Keratinocyte (primary cell): ENCODE measurements at regions not wholly inside any gene's neighbourhood (a gene's known extent, or its start where the extent isn't known, plus 50 kb on each side); places are given as distances from the start of the nearest gene placed in this dataset.

Source experiments
- DNase-seq: peaks from one replicate; pipeline ENCODE4 v3.0.0-alpha.2; 2011; ENCODE audit warnings: low read depth, missing footprints, low spot score
- FAIRE-seq: peaks from 2 replicates; lab custom pipeline; 2011; peaks lifted over from hg19 to GRCh38; lab: Jason Lieb, UNC
- H2AFZ ChIP-seq: 2 replicates; pipeline ENCODE4 v1.6.0; 2012; ENCODE audit warnings: low read length, control low read depth, inconsistent platforms; ENCODE audit not compliant: control insufficient read depth
- H3K27ac ChIP-seq: 2 replicates; pipeline ENCODE4 v1.5.1; 2011; ENCODE audit warnings: low read length; ENCODE audit not compliant: control insufficient read depth, insufficient read depth
- H3K27me3 ChIP-seq: 3 replicates; pipeline ENCODE4 v1.6.0; 2011; ENCODE audit warnings: low read length; ENCODE audit not compliant: control insufficient read depth, insufficient read depth; ENCODE audit errors: extremely low read depth
- H3K36me3 ChIP-seq, 2 experiments: 2 replicates in 1 of 2; 3 replicates in 1 of 2; pipeline ENCODE4 v1.5.1; 2011; ENCODE audit warnings: low read length in 2 of 2, mild to moderate bottlenecking in 1 of 2; ENCODE audit not compliant: control insufficient read depth in 2 of 2, insufficient read depth in 2 of 2; ENCODE audit errors: extremely low read depth in 1 of 2
- H3K4me1 ChIP-seq: 3 replicates; pipeline ENCODE4 v1.5.1; 2011; ENCODE audit warnings: low read length; ENCODE audit not compliant: control insufficient read depth, insufficient read depth; ENCODE audit errors: extremely low read depth
- H3K4me2 ChIP-seq: 3 replicates; pipeline ENCODE4 v1.6.0; 2011; ENCODE audit warnings: low read depth, low read length; ENCODE audit not compliant: control insufficient read depth, insufficient read depth; ENCODE audit errors: extremely low read depth
- H3K4me3 ChIP-seq, 3 experiments: fragments of 200-600 bp in 1 of 3; sonication (generic) in 1 of 3; 2 replicates in 2 of 3; 3 replicates in 1 of 3; pipeline ENCODE4 v1.5.1; 2011 to 2016; ENCODE audit warnings: low read length in 3 of 3, mild to moderate bottlenecking in 3 of 3, control low read depth in 2 of 3, inconsistent platforms in 1 of 3, low read depth in 1 of 3, mixed read lengths in 1 of 3, mixed run types in 1 of 3, moderate library complexity in 1 of 3; ENCODE audit not compliant: control insufficient read depth in 2 of 3, insufficient read depth in 2 of 3; ENCODE audit errors: extremely low read depth in 1 of 3
- H3K79me2 ChIP-seq: 2 replicates; pipeline ENCODE4 v1.6.0; 2012; ENCODE audit warnings: low read length; ENCODE audit not compliant: control insufficient read depth, insufficient read depth
- H3K9ac ChIP-seq: 3 replicates; pipeline ENCODE4 v1.6.0; 2011; ENCODE audit warnings: low read length; ENCODE audit not compliant: control insufficient read depth, insufficient read depth; ENCODE audit errors: extremely low read depth
- H3K9me1 ChIP-seq: 3 replicates; pipeline ENCODE4 v1.6.0; 2011; ENCODE audit warnings: low read length; ENCODE audit not compliant: control insufficient read depth, insufficient read depth; ENCODE audit errors: extremely low read depth
- H3K9me3 ChIP-seq: 2 replicates; pipeline ENCODE4 v1.5.1; 2012; ENCODE audit warnings: low read depth, low read length; ENCODE audit not compliant: control insufficient read depth
- H4K20me1 ChIP-seq: 3 replicates; pipeline ENCODE4 v1.6.0; 2011; ENCODE audit warnings: low read length; ENCODE audit not compliant: control insufficient read depth, insufficient read depth; ENCODE audit errors: extremely low read depth
- EZH2 ChIP-seq: IDR thresholded peaks from one replicate; pipeline ENCODE4 v1.6.1; 2012; ENCODE audit warnings: inconsistent platforms, mild to moderate bottlenecking, low read length, moderate library complexity
- dilution Hi-C: fragments of 300-500 bp; cut with MboI; formaldehyde crosslinking; loops from one replicate; pipeline ENCODE4 v1.7.0; 2020; ENCODE audit warnings: low sequenced_read_pairs; ENCODE audit not compliant: extremely low pct_ligation_motif_present
- TF ChIP-seq, protein P1 (sequence below), 3 experiments: IDR thresholded peaks in 1 of 3; conservative IDR thresholded peaks in 1 of 3; optimal IDR thresholded peaks in 1 of 3; 2 replicates in 2 of 3; 3 replicates in 1 of 3; pipeline versions ENCODE3 to v1.5.1; 2011; ENCODE audit warnings: low read length in 3 of 3, mild to moderate bottlenecking in 3 of 3, moderate library complexity in 2 of 3, control low read depth in 1 of 3, inconsistent platforms in 1 of 3; ENCODE audit not compliant: insufficient read depth in 2 of 3; ENCODE audit errors: extremely low read depth in 1 of 3

DNA sequence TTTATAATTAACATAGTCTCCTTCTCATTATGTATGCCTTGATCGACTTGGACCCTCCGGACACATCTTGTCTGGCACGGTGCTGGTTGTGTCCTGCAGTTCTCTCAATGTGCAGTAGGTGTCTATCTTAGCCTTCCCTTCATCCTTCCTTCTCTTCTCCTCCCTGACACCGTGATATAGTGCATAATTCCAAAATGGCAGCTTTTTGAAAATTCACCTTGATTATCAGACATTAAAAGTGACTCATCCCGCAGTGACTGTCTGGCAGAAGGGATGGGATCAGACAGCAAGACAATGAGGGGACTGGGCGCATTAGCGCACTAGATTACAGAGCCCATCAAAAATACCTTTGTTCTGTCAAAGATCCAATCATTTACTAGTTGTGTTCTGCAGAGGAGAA is 70.0 kb upstream of the PMFBP1 start:
- Histone ChIP-seq H3K9me3 (no peaks in the 10 kb centered on the region), H3K9me1 (no peaks in the 10 kb centered on the region), H3K4me1 (peaks cover 3% of the 10 kb centered on the region), H3K4me2 (no peak overlapping the region), H3K9ac (no peak overlapping the region), H3K27ac (no peak overlapping the region), H3K79me2 (no peaks in the 10 kb centered on the region), H4K20me1 (no peaks in the 10 kb centered on the region), H3K27me3 (no peaks in the 10 kb centered on the region), H3K4me3 (no peak overlapping the region), H3K36me3 (no peaks in the 10 kb centered on the region), H2AFZ (peak overlapping the region; percentile 57)
- DNase-seq (peak; percentile 32), FAIRE-seq (peak; percentile 79)
- TF ChIP-seq, protein P1, sequence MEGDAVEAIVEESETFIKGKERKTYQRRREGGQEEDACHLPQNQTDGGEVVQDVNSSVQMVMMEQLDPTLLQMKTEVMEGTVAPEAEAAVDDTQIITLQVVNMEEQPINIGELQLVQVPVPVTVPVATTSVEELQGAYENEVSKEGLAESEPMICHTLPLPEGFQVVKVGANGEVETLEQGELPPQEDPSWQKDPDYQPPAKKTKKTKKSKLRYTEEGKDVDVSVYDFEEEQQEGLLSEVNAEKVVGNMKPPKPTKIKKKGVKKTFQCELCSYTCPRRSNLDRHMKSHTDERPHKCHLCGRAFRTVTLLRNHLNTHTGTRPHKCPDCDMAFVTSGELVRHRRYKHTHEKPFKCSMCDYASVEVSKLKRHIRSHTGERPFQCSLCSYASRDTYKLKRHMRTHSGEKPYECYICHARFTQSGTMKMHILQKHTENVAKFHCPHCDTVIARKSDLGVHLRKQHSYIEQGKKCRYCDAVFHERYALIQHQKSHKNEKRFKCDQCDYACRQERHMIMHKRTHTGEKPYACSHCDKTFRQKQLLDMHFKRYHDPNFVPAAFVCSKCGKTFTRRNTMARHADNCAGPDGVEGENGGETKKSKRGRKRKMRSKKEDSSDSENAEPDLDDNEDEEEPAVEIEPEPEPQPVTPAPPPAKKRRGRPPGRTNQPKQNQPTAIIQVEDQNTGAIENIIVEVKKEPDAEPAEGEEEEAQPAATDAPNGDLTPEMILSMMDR (optimal IDR thresholded peaks at IDR 0.05 in 1 of 3, IDR thresholded peaks at IDR 0.05 in 1 of 3, conservative IDR thresholded peaks at IDR 0.05 in 1 of 3; ENCODE audit: extremely low read depth in 1 of 3, insufficient read depth in 2 of 3, low read length in 3 of 3): peak; percentile 87 to 96 (median 90)
- no peak for TF ChIP-seq EZH2
- dilution Hi-C loops: no loop called here

- no peak for TF ChIP-seq EZH2
- TF ChIP-seq, protein P1 (optimal IDR thresholded peaks at IDR 0.05 in 1 of 3, IDR thresholded peaks at IDR 0.05 in 1 of 3, conservative IDR thresholded peaks at IDR 0.05 in 1 of 3; ENCODE audit: extremely low read depth in 1 of 3, insufficient read depth in 2 of 3, low read length in 3 of 3): no peak
- FAIRE-seq: no peak
- no peak overlapping the region for H2AFZ ChIP-seq
- H3K9ac ChIP-seq: no peak overlapping the region
- H3K4me3 ChIP-seq: no peak overlapping the region
- H3K9me1 ChIP-seq: no peaks in the 10 kb centered on the region
- no peak overlapping the region for H3K27ac ChIP-seq
- dilution Hi-C loops: no loop called here
- no peaks in the 10 kb centered on the region for H4K20me1 ChIP-seq
- no peaks in the 10 kb centered on the region for H3K27me3 ChIP-seq
- peaks cover 6% of the 10 kb centered on the region for H3K4me1 ChIP-seq
- no peaks in the 10 kb centered on the region for H3K79me2 ChIP-seq
- H3K4me2 ChIP-seq: no peak overlapping the region
- H3K36me3 ChIP-seq: no peaks in the 10 kb centered on the region
- no peak for DNase-seq
- no peaks in the 10 kb centered on the region for H3K9me3 ChIP-seq
These were observed 69.1 kb upstream of the PMFBP1 start for GRCh38 chr16:72241008-72241407.
